GM12864 (cell line): ENCODE measurements at regions not wholly inside any gene's neighbourhood (a gene's known extent, or its start where the extent isn't known, plus 50 kb on each side); places are given as distances from the start of the nearest gene placed in this dataset.

Experiments
- DNase-seq: peaks from one replicate; pipeline ENCODE4 v3.0.0-alpha.2; 2011; ENCODE audit warnings: low read depth
- H3K4me3 ChIP-seq: 2 replicates; pipeline ENCODE4 v1.5.1; 2011; ENCODE audit warnings: mild to moderate bottlenecking, low read depth, low read length, control low read depth
- CTCF ChIP-seq: IDR thresholded peaks from 2 replicates; pipeline ENCODE4 v1.5.1; 2011; ENCODE audit warnings: low read depth, mild to moderate bottlenecking, moderate library complexity, low read length, control low read depth, inconsistent platforms; ENCODE audit errors: missing control alignments

- no peak for DNase-seq
- no peak overlapping the region for H3K4me3 ChIP-seq
- no peak for TF ChIP-seq CTCF
These were observed 231.7 kb upstream of the PPARGC1A start for GRCh38 chr4:24121395-24122175.

GRCh38 chr4:24117975-24118374 lies 228.1 kb upstream of the PPARGC1A start:
- DNase-seq: no peak
- H3K4me3 ChIP-seq: no peak overlapping the region
- no peak for TF ChIP-seq CTCF

- no peak for TF ChIP-seq CTCF
- no peak for DNase-seq
- H3K4me3 ChIP-seq: no peak overlapping the region
These were observed 226.3 kb upstream of the PPARGC1A start for GRCh38 chr4:24116107-24116506.

- DNase-seq: no peak
- TF ChIP-seq CTCF: no peak
These were observed 225.2 kb upstream of the PPARGC1A start for GRCh38 chr4:24114919-24115500.

GRCh38 chr4:24114444-24114843 lies 224.6 kb upstream of the PPARGC1A start:
- no peak for DNase-seq
- TF ChIP-seq CTCF: no peak
- no peak overlapping the region for H3K4me3 ChIP-seq

More at GRCh38 chr4:24114919-24115500, 225.2 kb upstream of the PPARGC1A start:
- no peak overlapping the region for H3K4me3 ChIP-seq

GRCh38 chr4:24112466-24112865 lies 222.6 kb upstream of the PPARGC1A start:
- no peak overlapping the region for H3K4me3 ChIP-seq
- TF ChIP-seq CTCF: no peak
- DNase-seq: no peak

- no peak for DNase-seq
- TF ChIP-seq CTCF: no peak
These were observed 218.7 kb upstream of the PPARGC1A start for GRCh38 chr4:24108567-24108966.

More at GRCh38 chr4:24108567-24108966, 218.7 kb upstream of the PPARGC1A start:
- H3K4me3 ChIP-seq: no peak overlapping the region
